ENCODE measurements at regions not wholly inside any gene's neighbourhood (a gene's known extent, or its start where the extent isn't known, plus 50 kb on each side); places are given as distances from the start of the nearest gene placed in this dataset.
A peak's percentile ranks its signal among the peaks of the same experiment; 100 is the strongest.

GRCh38 chr10:28217848-28218247 is 85.0 kb downstream of the MPP7 start:
- no peaks in the 10 kb centered on the region for H3K9me3 ChIP-seq (replicated peaks; ENCODE audit: low read length)
- peak overlapping the region; percentile 73 for H3K9ac ChIP-seq (ENCODE audit: low read depth, low read length)
- no peaks in the 10 kb centered on the region for H3K27me3 ChIP-seq (ENCODE audit: control insufficient read depth, insufficient read depth, low read length)
- H3K4me2 ChIP-seq (ENCODE audit: low read length): peak overlapping the region; percentile 64
- H3K36me3 ChIP-seq (ENCODE audit: insufficient read depth, low read length): no peaks in the 10 kb centered on the region
- peaks cover 29% of the 10 kb centered on the region for H3K4me1 ChIP-seq (ENCODE audit: control insufficient read depth, insufficient read depth, low read length)
- peak overlapping the region; percentile 23 for H3K4me3 ChIP-seq (ENCODE audit: low read length)

- Histone ChIP-seq H3K36me3 (ENCODE audit: insufficient read depth, low read length) (no peaks in the 10 kb centered on the region), H3K9ac (ENCODE audit: low read depth, low read length) (no peak overlapping the region), H3K9me3 (replicated peaks; ENCODE audit: low read length) (no peaks in the 10 kb centered on the region), H3K4me1 (ENCODE audit: control insufficient read depth, insufficient read depth, low read length) (peaks cover 29% of the 10 kb centered on the region), H3K4me3 (ENCODE audit: low read length) (no peak overlapping the region), H3K27me3 (ENCODE audit: control insufficient read depth, insufficient read depth, low read length) (no peaks in the 10 kb centered on the region), H3K4me2 (ENCODE audit: low read length) (no peak overlapping the region)
Observed at GRCh38 chr10:28215930-28216329, 86.9 kb downstream of the MPP7 start.

- Histone ChIP-seq H3K36me3 (ENCODE audit: insufficient read depth, low read length) (no peaks in the 10 kb centered on the region), H3K4me1 (ENCODE audit: control insufficient read depth, insufficient read depth, low read length) (peaks cover 21% of the 10 kb centered on the region), H3K9me3 (replicated peaks; ENCODE audit: low read length) (no peaks in the 10 kb centered on the region), H3K4me3 (ENCODE audit: low read length) (no peak overlapping the region), H3K4me2 (ENCODE audit: low read length) (no peak overlapping the region), H3K27me3 (ENCODE audit: control insufficient read depth, insufficient read depth, low read length) (no peaks in the 10 kb centered on the region), H3K9ac (ENCODE audit: low read depth, low read length) (no peak overlapping the region)
Observed at GRCh38 chr10:28214219-28214618, 88.6 kb downstream of the MPP7 start.

GRCh38 chr10:28211759-28212158 is 91.1 kb downstream of the MPP7 start:
- H3K9me3 ChIP-seq (replicated peaks; ENCODE audit: low read length): no peaks in the 10 kb centered on the region
- H3K4me1 ChIP-seq (ENCODE audit: control insufficient read depth, insufficient read depth, low read length): no peaks in the 10 kb centered on the region
- no peaks in the 10 kb centered on the region for H3K36me3 ChIP-seq (ENCODE audit: insufficient read depth, low read length)
- no peak overlapping the region for H3K4me2 ChIP-seq (ENCODE audit: low read length)
- no peaks in the 10 kb centered on the region for H3K27me3 ChIP-seq (ENCODE audit: control insufficient read depth, insufficient read depth, low read length)
- H3K4me3 ChIP-seq (ENCODE audit: low read length): no peak overlapping the region
- H3K9ac ChIP-seq (ENCODE audit: low read depth, low read length): no peak overlapping the region

- H3K9ac ChIP-seq (ENCODE audit: low read depth, low read length): no peak overlapping the region
- no peaks in the 10 kb centered on the region for H3K27me3 ChIP-seq (ENCODE audit: control insufficient read depth, insufficient read depth, low read length)
- H3K4me2 ChIP-seq (ENCODE audit: low read length): no peak overlapping the region
- H3K4me1 ChIP-seq (ENCODE audit: control insufficient read depth, insufficient read depth, low read length): peaks cover 7% of the 10 kb centered on the region
- no peaks in the 10 kb centered on the region for H3K36me3 ChIP-seq (ENCODE audit: insufficient read depth, low read length)
- no peak overlapping the region for H3K4me3 ChIP-seq (ENCODE audit: low read length)
- no peaks in the 10 kb centered on the region for H3K9me3 ChIP-seq (replicated peaks; ENCODE audit: low read length)
Observed at GRCh38 chr10:28207799-28208198, 95.1 kb downstream of the MPP7 start.

GRCh38 chr10:28202941-28203352 is 99.9 kb downstream of the MPP7 start:
- no peaks in the 10 kb centered on the region for H3K9me3 ChIP-seq (replicated peaks; ENCODE audit: low read length)
- no peak overlapping the region for H3K4me3 ChIP-seq (ENCODE audit: low read length)
- peaks cover 36% of the 10 kb centered on the region for H3K4me1 ChIP-seq (ENCODE audit: control insufficient read depth, insufficient read depth, low read length)
- H3K4me2 ChIP-seq (ENCODE audit: low read length): peak overlapping the region; percentile 14
- no peaks in the 10 kb centered on the region for H3K27me3 ChIP-seq (ENCODE audit: control insufficient read depth, insufficient read depth, low read length)
- no peaks in the 10 kb centered on the region for H3K36me3 ChIP-seq (ENCODE audit: insufficient read depth, low read length)
- peak overlapping the region; percentile 75 for H3K9ac ChIP-seq (ENCODE audit: low read depth, low read length)

- H3K9ac ChIP-seq (ENCODE audit: low read depth, low read length): peak overlapping the region; percentile 75
Observed at GRCh38 chr10:28201410-28202400, 101.2 kb downstream of the MPP7 start.

GRCh38 chr10:28200775-28201174 is 102.1 kb downstream of the MPP7 start:
- Histone ChIP-seq H3K4me3 (ENCODE audit: low read length) (no peak overlapping the region), H3K4me1 (ENCODE audit: control insufficient read depth, insufficient read depth, low read length) (peaks cover 36% of the 10 kb centered on the region), H3K4me2 (ENCODE audit: low read length) (peak overlapping the region; percentile 46), H3K36me3 (ENCODE audit: insufficient read depth, low read length) (no peaks in the 10 kb centered on the region), H3K27me3 (ENCODE audit: control insufficient read depth, insufficient read depth, low read length) (no peaks in the 10 kb centered on the region), H3K9ac (ENCODE audit: low read depth, low read length) (peak overlapping the region; percentile 75), H3K9me3 (replicated peaks; ENCODE audit: low read length) (no peaks in the 10 kb centered on the region)

More at GRCh38 chr10:28201410-28202400, 101.2 kb downstream of the MPP7 start:
- Histone ChIP-seq H3K4me1 (ENCODE audit: control insufficient read depth, insufficient read depth, low read length) (peaks cover 36% of the 10 kb centered on the region), H3K4me3 (ENCODE audit: low read length) (peak overlapping the region; percentile 6), H3K9me3 (replicated peaks; ENCODE audit: low read length) (no peaks in the 10 kb centered on the region), H3K4me2 (ENCODE audit: low read length) (peak overlapping the region; percentile 46), H3K27me3 (ENCODE audit: control insufficient read depth, insufficient read depth, low read length) (no peaks in the 10 kb centered on the region), H3K36me3 (ENCODE audit: insufficient read depth, low read length) (no peaks in the 10 kb centered on the region)

- peaks cover 36% of the 10 kb centered on the region for H3K4me1 ChIP-seq (ENCODE audit: control insufficient read depth, insufficient read depth, low read length)
- no peak overlapping the region for H3K4me2 ChIP-seq (ENCODE audit: low read length)
- no peaks in the 10 kb centered on the region for H3K27me3 ChIP-seq (ENCODE audit: control insufficient read depth, insufficient read depth, low read length)
- H3K9me3 ChIP-seq (replicated peaks; ENCODE audit: low read length): no peaks in the 10 kb centered on the region
- no peaks in the 10 kb centered on the region for H3K36me3 ChIP-seq (ENCODE audit: insufficient read depth, low read length)
- H3K9ac ChIP-seq (ENCODE audit: low read depth, low read length): no peak overlapping the region
- no peak overlapping the region for H3K4me3 ChIP-seq (ENCODE audit: low read length)
Observed at GRCh38 chr10:28199941-28200340, 102.9 kb downstream of the MPP7 start.

GRCh38 chr10:28190196-28190595 is 112.7 kb downstream of the MPP7 start:
- no peak overlapping the region for H3K9ac ChIP-seq (ENCODE audit: low read depth, low read length)
- no peaks in the 10 kb centered on the region for H3K9me3 ChIP-seq (replicated peaks; ENCODE audit: low read length)
- H3K27me3 ChIP-seq (ENCODE audit: control insufficient read depth, insufficient read depth, low read length): no peaks in the 10 kb centered on the region
- no peaks in the 10 kb centered on the region for H3K36me3 ChIP-seq (ENCODE audit: insufficient read depth, low read length)
- H3K4me3 ChIP-seq (ENCODE audit: low read length): no peak overlapping the region
- no peak overlapping the region for H3K4me2 ChIP-seq (ENCODE audit: low read length)
- H3K4me1 ChIP-seq (ENCODE audit: control insufficient read depth, insufficient read depth, low read length): no peaks in the 10 kb centered on the region

GRCh38 chr10:28188526-28188925 is 114.3 kb downstream of the MPP7 start:
- Histone ChIP-seq H3K4me2 (ENCODE audit: low read length) (no peak overlapping the region), H3K27me3 (ENCODE audit: control insufficient read depth, insufficient read depth, low read length) (no peaks in the 10 kb centered on the region), H3K36me3 (ENCODE audit: insufficient read depth, low read length) (no peaks in the 10 kb centered on the region), H3K4me1 (ENCODE audit: control insufficient read depth, insufficient read depth, low read length) (no peaks in the 10 kb centered on the region), H3K4me3 (ENCODE audit: low read length) (no peak overlapping the region), H3K9ac (ENCODE audit: low read depth, low read length) (no peak overlapping the region), H3K9me3 (replicated peaks; ENCODE audit: low read length) (no peaks in the 10 kb centered on the region)

Data from skeletal muscle satellite cell (primary cell).